Lower lobe of right lung (tissue), 2 donors: ENCODE measurements at regions not wholly inside any gene's neighbourhood (a gene's known extent, or its start where the extent isn't known, plus 50 kb on each side); places are given as distances from the start of the nearest gene placed in this dataset.
A peak's percentile ranks its signal among the peaks of the same experiment; 100 is the strongest.
"Not testable (repeated sequence)": the region's sequence is repeated elsewhere in the genome, so short reads cannot be mapped to it uniquely, and the experiment has no call there.

Source experiments
- ATAC-seq, 2 donors: fragments of 200-7000 bp; cut with Tn5 transposase; one replicate each; pipeline ENCODE4 v1.9.1; 2020 to 2022; ENCODE audit warnings: mild to moderate bottlenecking in 2 of 2, moderate library complexity in 2 of 2
- DNase-seq: peaks from one replicate; pipeline ENCODE4 v3.0.0-alpha.2; 2020
- H3K27ac ChIP-seq: fragments of 200-600 bp; one replicate; pipeline ENCODE4 v1.8.0; 2022
- H3K27me3 ChIP-seq: fragments of 200-600 bp; one replicate; pipeline ENCODE4 v1.8.0; 2022; ENCODE audit warnings: low read depth
- H3K36me3 ChIP-seq: fragments of 200-600 bp; one replicate; pipeline ENCODE4 v1.8.0; 2022; ENCODE audit warnings: mild to moderate bottlenecking
- H3K4me1 ChIP-seq: fragments of 200-600 bp; one replicate; pipeline ENCODE4 v1.8.0; 2022
- H3K4me3 ChIP-seq: fragments of 200-600 bp; one replicate; pipeline ENCODE4 v1.8.0; 2022; ENCODE audit warnings: mild to moderate bottlenecking
- H3K9me3 ChIP-seq: fragments of 200-600 bp; one replicate; pipeline ENCODE4 v1.8.0; 2022
- intact Hi-C: fragments of 100-400 bp; cut with DNase I; formaldehyde crosslinking; loops from one replicate; pipeline ENCODE4 v1.11.0; 2022
- TF ChIP-seq, protein P1 (sequence below): fragments of 200-600 bp; IDR thresholded peaks from one replicate; pipeline ENCODE4 v1.8.0; 2022; ENCODE audit warnings: antibody characterized with exemption, mild to moderate bottlenecking
- donor health status: DM: no; HTN: yes; CAD: no; lungs with severe emphysema.

DNA sequence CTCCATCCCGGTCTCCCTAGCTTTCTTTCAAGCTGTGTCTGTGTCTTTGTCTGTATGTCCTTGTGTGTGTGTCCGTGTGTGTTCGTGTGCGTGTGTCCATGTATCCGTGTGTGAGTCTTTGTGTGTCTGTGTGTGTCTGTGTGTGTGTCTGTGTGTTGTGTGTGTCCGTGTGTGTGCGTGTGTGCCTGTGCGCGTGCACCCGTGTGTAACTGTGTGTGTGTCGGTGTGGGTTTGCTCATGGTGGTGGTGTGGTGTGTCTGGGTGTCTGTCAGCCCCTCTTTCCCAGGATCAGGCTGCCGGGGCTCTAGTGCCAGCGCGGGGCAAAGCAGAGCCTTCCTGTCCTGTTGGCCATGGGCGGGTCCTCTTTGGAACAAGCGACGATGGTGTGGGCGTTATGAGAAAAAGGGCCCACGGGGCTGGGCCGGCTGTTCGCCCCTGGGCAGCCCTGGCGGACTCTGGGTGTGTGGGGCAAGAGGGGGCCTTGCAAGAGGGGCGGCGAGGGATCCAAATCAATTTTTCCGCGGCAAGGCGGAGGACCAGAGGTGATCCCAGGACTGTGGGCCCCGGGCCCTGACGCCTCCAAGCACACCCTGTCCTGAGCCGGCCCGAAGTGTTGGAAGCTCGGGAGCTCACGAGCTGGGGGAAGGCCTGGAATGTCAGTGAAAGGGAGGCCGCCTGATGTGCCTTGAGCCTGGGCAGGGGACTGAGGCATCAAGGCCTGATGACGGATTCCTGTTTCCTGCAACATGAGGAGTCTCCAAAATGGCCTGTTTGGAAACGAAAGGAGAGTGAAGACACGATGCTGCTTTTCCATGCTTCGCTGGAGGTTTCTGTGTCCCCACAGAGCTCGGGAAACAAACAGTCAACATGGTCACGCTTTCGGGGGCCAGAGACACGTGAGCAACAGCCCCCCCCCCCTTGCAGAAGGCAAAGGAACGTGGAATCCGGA is 3929.2 kb upstream of the OR11H1 start:
- intact Hi-C loops, result no loop called here
- Histone ChIP-seq H3K36me3 (no peaks in the 10 kb centered on the region), H3K27ac (no peak overlapping the region), H3K4me1 (no peaks in the 10 kb centered on the region), H3K4me3 (no peak overlapping the region), H3K9me3 (peaks cover 40% of the 10 kb centered on the region), H3K27me3 (no peaks in the 10 kb centered on the region)
- DNase-seq (no peak), ATAC-seq (peak in 1 of 2 donors; percentile 53)
- TF ChIP-seq, protein P1, sequence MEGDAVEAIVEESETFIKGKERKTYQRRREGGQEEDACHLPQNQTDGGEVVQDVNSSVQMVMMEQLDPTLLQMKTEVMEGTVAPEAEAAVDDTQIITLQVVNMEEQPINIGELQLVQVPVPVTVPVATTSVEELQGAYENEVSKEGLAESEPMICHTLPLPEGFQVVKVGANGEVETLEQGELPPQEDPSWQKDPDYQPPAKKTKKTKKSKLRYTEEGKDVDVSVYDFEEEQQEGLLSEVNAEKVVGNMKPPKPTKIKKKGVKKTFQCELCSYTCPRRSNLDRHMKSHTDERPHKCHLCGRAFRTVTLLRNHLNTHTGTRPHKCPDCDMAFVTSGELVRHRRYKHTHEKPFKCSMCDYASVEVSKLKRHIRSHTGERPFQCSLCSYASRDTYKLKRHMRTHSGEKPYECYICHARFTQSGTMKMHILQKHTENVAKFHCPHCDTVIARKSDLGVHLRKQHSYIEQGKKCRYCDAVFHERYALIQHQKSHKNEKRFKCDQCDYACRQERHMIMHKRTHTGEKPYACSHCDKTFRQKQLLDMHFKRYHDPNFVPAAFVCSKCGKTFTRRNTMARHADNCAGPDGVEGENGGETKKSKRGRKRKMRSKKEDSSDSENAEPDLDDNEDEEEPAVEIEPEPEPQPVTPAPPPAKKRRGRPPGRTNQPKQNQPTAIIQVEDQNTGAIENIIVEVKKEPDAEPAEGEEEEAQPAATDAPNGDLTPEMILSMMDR, result no peak

DNA sequence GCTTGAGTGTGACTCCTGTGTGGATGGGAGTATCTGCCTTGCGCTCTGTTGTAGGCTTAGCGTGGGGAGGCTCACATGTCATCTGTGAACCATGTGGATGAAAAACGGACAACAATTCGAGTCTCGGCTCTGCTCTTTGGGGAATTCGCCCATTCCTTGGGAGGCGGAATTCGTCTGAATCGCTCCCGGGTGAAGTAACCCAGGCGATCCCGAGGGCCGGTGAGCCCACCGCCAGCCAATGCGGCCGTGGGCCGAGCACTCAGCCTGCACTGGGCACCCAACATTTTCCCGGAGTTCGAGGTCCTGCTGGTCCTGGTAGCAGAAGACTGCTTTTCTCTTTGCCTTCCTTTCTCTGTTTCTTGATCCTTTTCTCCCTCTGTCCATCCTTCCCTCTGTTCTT is 3928.5 kb upstream of the OR11H1 start:
- H3K27me3 ChIP-seq, H3K36me3 ChIP-seq, H3K4me1 ChIP-seq, H3K4me3 ChIP-seq, ATAC-seq, intact Hi-C loops, DNase-seq, H3K27ac ChIP-seq: not testable (repeated sequence)
- H3K9me3 ChIP-seq, result peaks cover 35% of the 10 kb centered on the region

DNA sequence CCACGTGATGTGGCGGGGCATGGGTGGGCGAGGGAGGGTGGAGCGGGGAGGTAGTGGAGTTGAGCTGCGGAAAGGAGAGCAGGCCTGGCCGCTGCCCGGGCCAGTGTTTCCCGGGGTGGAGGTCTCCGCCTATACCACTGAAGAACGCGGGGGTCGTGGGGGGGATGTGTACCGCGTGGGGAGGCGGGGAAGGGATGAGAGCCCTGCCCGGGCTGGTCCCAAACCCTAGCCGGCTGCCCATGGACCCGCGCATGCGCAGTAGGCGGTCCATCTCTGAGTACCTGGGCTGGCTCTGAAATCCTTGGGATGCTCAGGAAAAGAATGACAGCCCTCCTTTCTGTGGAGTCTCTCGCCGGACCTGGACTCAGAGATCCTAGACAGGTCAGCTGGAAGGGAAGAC is 3927.8 kb upstream of the OR11H1 start:
- H3K4me1 ChIP-seq, H3K27ac ChIP-seq, DNase-seq, H3K36me3 ChIP-seq, intact Hi-C loops, H3K27me3 ChIP-seq, H3K4me3 ChIP-seq: not testable (repeated sequence)
- ATAC-seq, result peak in 1 of 2 donors; percentile 42
- peaks cover 30% of the 10 kb centered on the region for H3K9me3 ChIP-seq

DNA sequence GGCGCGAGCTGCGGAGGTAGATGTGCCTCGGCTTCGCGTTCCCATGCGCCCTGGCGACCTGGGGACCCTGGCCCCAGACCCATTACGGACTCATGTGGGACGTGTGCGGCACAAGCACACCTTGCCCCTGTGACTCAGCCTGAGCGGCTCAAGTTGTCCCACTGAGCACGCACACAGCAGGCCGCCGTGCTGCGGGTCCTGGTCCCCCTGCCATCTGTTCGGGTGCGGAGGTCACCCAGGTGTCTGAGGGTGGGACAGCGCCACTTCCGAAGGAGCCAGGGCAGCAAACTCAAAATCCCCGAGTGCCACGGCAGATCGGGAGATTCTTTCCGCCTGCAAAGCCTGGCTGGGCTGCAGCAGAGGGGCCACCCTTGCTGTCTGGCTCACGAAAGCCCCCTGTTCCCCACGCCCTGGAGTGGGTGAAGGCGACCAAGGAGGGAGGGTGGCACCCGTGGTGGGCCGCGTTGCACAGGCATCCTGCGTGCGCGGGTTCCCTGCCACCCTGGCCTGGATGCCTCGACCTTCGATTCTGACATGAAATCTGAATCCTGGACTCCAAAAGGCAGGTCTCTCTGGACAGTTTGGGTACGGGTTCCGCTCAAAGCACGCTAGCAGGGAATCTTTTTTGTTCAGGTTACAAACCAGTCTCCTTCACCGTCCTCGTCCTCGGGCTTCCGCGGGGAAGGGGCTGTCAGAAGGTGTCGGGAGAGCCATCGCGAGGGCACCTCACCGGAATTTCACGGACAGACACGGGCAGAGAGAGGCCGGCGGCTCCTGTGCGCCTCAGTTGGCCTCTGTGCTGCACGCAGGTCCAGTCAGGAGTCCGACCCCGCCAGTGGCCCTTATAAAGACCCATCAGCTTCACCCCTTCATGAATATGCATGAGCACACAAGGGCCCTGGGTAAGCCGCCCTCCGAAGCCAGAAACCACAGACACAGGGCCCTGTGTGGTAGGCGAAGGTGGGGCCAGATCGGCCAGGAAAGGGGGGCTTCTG is 3926.8 kb upstream of the OR11H1 start:
- not testable (repeated sequence) for H3K27me3 ChIP-seq, H3K4me3 ChIP-seq
- H3K9me3 ChIP-seq, result peaks cover 36% of the 10 kb centered on the region

DNA sequence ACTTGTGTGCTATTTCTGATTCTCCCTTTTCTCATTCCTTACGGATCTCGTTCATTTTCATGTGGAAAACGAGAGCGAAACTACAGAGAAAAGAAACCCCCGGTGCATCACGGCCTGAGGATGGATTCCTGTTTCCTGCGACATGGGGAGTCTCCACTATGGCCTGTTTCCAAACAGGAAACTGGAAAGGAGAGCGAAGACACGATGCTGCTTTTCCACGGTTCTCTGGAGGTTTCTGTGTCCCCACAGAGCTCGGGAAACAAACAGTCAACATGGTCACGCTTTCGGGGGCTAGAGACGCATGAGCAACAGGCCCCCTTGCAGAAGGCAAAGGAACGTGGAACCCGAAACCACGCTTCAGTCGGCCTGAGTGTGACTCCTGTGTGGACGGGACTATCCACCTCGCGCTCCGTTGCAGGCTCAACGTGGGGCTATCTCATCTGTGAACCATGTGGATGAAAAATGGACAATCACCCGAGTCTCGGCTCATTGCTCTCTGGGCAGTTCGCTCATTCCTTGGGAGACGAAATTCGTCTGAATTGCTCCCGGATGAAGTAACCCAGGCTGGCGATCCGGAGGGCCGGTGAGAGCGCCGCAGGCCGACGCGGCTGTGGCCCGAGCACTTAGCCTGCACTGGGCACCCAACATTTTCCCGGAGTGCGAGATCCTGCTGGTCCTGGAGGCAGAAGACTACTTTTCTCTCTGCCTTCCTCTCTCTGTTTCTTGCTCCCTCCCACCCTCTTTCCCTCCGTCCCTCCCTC is 3923.2 kb upstream of the OR11H1 start:
- DNase-seq, H3K27me3 ChIP-seq, H3K4me3 ChIP-seq, intact Hi-C loops, ATAC-seq, H3K4me1 ChIP-seq, H3K27ac ChIP-seq, H3K36me3 ChIP-seq: not testable (repeated sequence)
- H3K9me3 ChIP-seq, result peaks cover 44% of the 10 kb centered on the region

More for the DNA sequence above, 3926.8 kb upstream of the OR11H1 start:
- intact Hi-C loops, DNase-seq, ATAC-seq, H3K4me1 ChIP-seq, H3K27ac ChIP-seq, H3K36me3 ChIP-seq: not testable (repeated sequence)

DNA sequence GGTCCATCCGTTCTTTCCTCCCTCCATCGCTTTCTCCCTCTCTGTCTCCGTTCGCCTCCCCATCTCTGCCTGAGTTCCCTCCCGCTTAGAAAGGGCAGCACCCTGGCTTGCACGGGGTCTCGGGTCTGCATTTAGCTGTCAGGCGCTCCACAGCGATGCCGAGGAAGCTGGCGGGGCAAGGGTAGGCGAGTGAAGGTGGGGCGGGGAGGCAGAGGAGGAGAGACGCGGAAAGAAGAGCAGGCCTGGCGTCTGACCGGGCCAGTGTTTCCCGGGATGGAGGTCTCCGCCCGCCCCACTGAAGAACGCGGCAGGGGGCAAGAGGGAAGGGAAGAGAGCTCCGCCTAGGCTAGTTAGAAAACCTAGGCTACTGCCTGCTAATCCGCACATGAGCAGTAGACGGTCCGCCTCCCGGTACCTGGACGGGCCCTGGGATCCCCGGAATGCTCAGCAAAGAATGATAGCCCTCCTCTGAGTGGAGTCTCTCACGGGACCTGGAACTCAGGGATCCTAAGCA is 3922.5 kb upstream of the OR11H1 start:
- H3K36me3 ChIP-seq, result no peaks in the 10 kb centered on the region
- TF ChIP-seq, protein P1, result no peak
- H3K27me3 ChIP-seq, result no peaks in the 10 kb centered on the region
- no peak overlapping the region for H3K4me3 ChIP-seq
- ATAC-seq, result no peak
- DNase-seq, result no peak
- no peaks in the 10 kb centered on the region for H3K4me1 ChIP-seq
- no peak overlapping the region for H3K27ac ChIP-seq
- H3K9me3 ChIP-seq, result peaks cover 39% of the 10 kb centered on the region
- intact Hi-C loops, result no loop called here

DNA sequence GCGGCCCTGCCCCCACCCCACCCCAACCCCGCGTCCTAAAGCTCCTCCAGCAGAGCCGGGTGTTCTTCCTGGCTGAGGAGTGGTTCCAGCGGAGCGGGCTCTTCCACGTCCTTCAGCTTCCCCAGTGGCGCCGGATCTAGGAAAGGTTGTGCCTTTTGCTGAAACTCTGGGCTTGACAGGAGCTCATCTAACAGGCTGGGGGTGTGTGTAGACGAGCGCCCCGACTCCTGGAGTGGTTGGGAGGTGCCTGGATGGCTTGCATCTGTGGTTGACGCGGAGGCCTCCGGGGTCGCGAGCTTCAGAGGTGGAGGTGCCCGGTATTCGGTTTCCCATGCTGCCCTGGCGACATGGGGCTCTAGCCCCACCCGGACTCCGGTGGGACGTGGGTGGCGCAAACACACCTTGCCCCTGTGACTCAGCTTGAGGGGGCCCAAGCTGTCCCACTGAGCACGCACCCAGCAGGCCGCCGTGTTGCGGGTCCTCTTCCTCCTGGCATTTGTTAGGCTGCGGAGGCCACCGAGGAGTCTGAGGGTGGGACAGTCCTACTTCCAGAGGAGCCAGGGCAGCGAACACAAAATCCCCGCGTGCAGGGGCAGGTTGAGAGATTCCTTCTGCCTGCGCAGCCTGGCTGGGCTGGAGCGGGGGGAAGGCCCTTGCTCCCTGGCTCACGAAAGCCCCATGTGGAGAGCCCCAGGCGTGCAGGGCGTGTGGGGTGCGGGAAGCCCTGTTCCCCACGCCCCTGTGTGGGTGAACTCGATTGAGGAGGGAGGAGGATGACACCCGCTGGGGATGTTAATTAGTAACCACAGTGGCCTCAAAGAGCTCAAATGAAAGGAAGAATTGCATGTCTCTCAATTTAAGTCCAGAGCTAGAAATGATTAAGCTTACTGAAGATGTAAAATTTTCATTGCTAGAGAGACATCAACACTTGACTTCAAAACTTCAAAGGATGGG is 3921.7 kb upstream of the OR11H1 start:
- H3K27me3 ChIP-seq, DNase-seq, H3K4me3 ChIP-seq, H3K36me3 ChIP-seq, ATAC-seq, H3K27ac ChIP-seq, intact Hi-C loops, H3K4me1 ChIP-seq: not testable (repeated sequence)
- peaks cover 33% of the 10 kb centered on the region for H3K9me3 ChIP-seq

DNA sequence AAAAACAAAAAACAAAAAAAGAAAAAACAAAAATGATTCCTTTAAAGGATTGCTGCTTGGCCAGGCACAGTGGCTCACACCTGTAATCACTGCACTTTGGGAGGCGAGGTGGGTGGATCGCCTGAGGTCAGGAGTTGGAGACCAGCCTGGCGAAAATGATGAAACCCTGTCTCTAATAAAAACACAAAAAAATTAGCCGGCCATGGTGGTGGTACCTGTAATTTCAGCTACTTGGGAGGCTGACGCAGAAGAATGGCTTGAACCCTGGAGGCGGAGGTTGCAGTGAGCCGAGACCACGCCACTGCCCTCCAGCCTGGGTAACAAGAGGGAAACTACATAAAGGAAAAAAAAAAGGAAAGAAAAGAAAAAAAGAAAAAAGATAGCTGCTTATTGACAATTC is 3920.8 kb upstream of the OR11H1 start:
- H3K27ac ChIP-seq, intact Hi-C loops, ATAC-seq, H3K27me3 ChIP-seq, H3K4me3 ChIP-seq, H3K36me3 ChIP-seq, DNase-seq, H3K4me1 ChIP-seq: not testable (repeated sequence)
- H3K9me3 ChIP-seq, result peaks cover 30% of the 10 kb centered on the region

DNA sequence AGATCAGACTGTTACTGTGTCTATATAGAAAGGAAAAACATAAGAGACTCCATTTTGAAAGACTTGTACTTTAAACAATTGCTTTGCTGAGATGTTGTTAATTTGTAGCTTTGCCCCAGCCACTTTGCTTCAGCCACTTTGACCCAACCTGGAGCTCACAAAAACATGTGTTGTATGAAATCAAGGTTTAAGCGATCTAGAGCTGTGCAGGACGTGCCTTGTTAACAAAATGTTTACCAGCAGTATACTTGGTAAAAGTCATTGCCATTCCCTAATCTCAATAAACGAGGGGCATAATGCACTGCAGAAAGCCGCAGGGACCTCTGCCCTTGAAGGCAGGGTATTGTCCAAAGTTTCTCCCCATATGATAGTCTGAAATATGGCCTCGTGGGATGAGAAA is 3919.5 kb upstream of the OR11H1 start:
- DNase-seq, H3K4me1 ChIP-seq, H3K36me3 ChIP-seq, H3K27me3 ChIP-seq, ATAC-seq, H3K4me3 ChIP-seq, H3K27ac ChIP-seq, intact Hi-C loops: not testable (repeated sequence)
- peaks cover 28% of the 10 kb centered on the region for H3K9me3 ChIP-seq

DNA sequence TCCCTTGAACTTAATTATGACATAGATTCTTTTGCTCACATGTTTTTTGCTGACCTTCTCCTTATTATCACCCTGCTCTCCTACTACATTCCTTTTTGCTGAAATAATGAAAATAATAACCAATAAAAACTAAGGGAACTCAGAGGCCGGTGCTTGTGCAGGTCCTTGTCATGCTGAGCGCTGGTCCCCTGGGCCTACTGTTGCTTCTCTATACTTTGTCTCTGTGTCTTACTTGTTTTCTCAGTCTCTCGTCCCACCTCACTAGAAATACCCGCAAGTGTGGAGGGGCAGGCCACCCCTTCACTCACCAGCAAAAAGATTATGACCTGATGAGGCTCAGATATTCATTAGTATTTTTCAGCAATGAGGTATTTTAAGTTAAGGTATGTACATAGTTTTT is 3918.8 kb upstream of the OR11H1 start:
- H3K4me3 ChIP-seq, H3K27ac ChIP-seq, DNase-seq, intact Hi-C loops, H3K36me3 ChIP-seq, H3K27me3 ChIP-seq, H3K4me1 ChIP-seq, ATAC-seq: not testable (repeated sequence)
- H3K9me3 ChIP-seq, result peaks cover 35% of the 10 kb centered on the region
